HEK293 (cell line): ENCODE measurements at regions not wholly inside any gene's neighbourhood (a gene's known extent, or its start where the extent isn't known, plus 50 kb on each side); places are given as distances from the start of the nearest gene placed in this dataset.
A peak's percentile ranks its signal among the peaks of the same experiment; 100 is the strongest.

Experiments
- CTCF ChIA-PET: fragments of 350-600 bp; formaldehyde crosslinking; extraction: SDS; loops from one replicate; lab custom pipeline; 2021; ENCODE audit warnings: antibody characterized with exemption; lab: Yijun Ruan, JAX
- POLR2A ChIA-PET: fragments of 300-600 bp; formaldehyde crosslinking; extraction: SDS; loops from one replicate; lab custom pipeline; 2020; ENCODE audit warnings: antibody characterized with exemption, inconsistent platforms; lab: Yijun Ruan, JAX
- H3K27ac ChIP-seq: fragments of 200-500 bp; sonication (Bioruptor generic); 2 replicates; pipeline ENCODE4 v1.5.1; 2014; ENCODE audit warnings: low read depth, low read length, control low read depth, inconsistent platforms; ENCODE audit errors: extremely low read depth
- H3K36me3 ChIP-seq, 2 experiments: fragments of 200-500 bp in 1 of 2; sonication (Bioruptor generic) in 1 of 2; 1 replicate in 1 of 2; 2 replicates in 1 of 2; pipeline ENCODE4 v1.5.1; 2014 to 2017; ENCODE audit warnings: inconsistent platforms in 2 of 2, low read length in 2 of 2; ENCODE audit not compliant: control insufficient read depth in 2 of 2, insufficient read depth in 1 of 2
- H3K4me1 ChIP-seq: fragments of 200-500 bp; sonication (Bioruptor generic); 2 replicates; pipeline ENCODE4 v1.5.1; 2014; ENCODE audit warnings: mild to moderate bottlenecking, low read length, inconsistent platforms; ENCODE audit not compliant: control insufficient read depth, insufficient read depth
- H3K4me3 ChIP-seq: 2 replicates; pipeline ENCODE4 v1.5.1; 2011; ENCODE audit warnings: low read depth, mild to moderate bottlenecking, control low read depth, low read length, moderate library complexity
- H3K9me3 ChIP-seq: fragments of 200-500 bp; sonication (Bioruptor generic); 2 replicates; pipeline ENCODE4 v1.5.1; 2014; ENCODE audit warnings: low read depth, low read length, inconsistent platforms; ENCODE audit not compliant: control insufficient read depth, insufficient read depth
- AEBP2 ChIP-seq: fragments of 450-650 bp; formaldehyde crosslinking; IDR thresholded peaks from 2 replicates; pipeline ENCODE4 v1.5.1; 2016; ENCODE audit warnings: missing biosample characterization, missing genetic modification characterization, borderline replicate concordance
- BCL6B ChIP-seq: fragments of 450-650 bp; formaldehyde crosslinking; IDR thresholded peaks from 2 replicates; pipeline ENCODE4 v1.5.1; 2017; ENCODE audit warnings: missing biosample characterization, missing genetic modification characterization
- IKZF3 ChIP-seq: fragments of 450-650 bp; IDR thresholded peaks from 2 replicates; pipeline ENCODE4 v1.5.0; 2018; ENCODE audit warnings: missing biosample characterization, mild to moderate bottlenecking, missing genetic modification characterization, moderate library complexity
- PRDM6 ChIP-seq: fragments of 450-650 bp; formaldehyde crosslinking; IDR thresholded peaks from 2 replicates; pipeline ENCODE4 v1.5.1; 2017; ENCODE audit warnings: missing biosample characterization, missing genetic modification characterization
- TRIM28 ChIP-seq: IDR thresholded peaks from 2 replicates; pipeline ENCODE4 v1.6.1; 2011; ENCODE audit warnings: low read length, control low read depth, borderline replicate concordance
- ZBTB21 ChIP-seq: fragments of 450-650 bp; formaldehyde crosslinking; IDR thresholded peaks from 2 replicates; pipeline ENCODE4 v1.5.1; 2017; ENCODE audit warnings: missing biosample characterization, missing genetic modification characterization
- ZBTB44 ChIP-seq: fragments of 450-650 bp; IDR thresholded peaks from 2 replicates; pipeline ENCODE4 v1.5.1; 2018; ENCODE audit warnings: missing biosample characterization, mild to moderate bottlenecking, missing genetic modification characterization
- ZNF133 ChIP-seq: fragments of 450-650 bp; formaldehyde crosslinking; IDR thresholded peaks from 2 replicates; pipeline ENCODE4 v1.5.1; 2016; ENCODE audit warnings: missing biosample characterization, missing genetic modification characterization
- ZNF18 ChIP-seq: fragments of 450-650 bp; formaldehyde crosslinking; IDR thresholded peaks from 2 replicates; pipeline ENCODE4 v1.5.1; 2016; ENCODE audit warnings: missing biosample characterization, missing genetic modification characterization
- ZNF202 ChIP-seq: fragments of 450-650 bp; formaldehyde crosslinking; IDR thresholded peaks from 2 replicates; pipeline ENCODE4 v1.5.1; 2016; ENCODE audit warnings: missing biosample characterization, missing genetic modification characterization, borderline replicate concordance
- ZNF23 ChIP-seq: fragments of 450-650 bp; formaldehyde crosslinking; IDR thresholded peaks from 2 replicates; pipeline ENCODE4 v1.5.1; 2016; ENCODE audit warnings: missing biosample characterization, missing genetic modification characterization, borderline replicate concordance
- ZNF239 ChIP-seq: fragments of 450-650 bp; formaldehyde crosslinking; IDR thresholded peaks from 2 replicates; pipeline ENCODE4 v1.5.1; 2016; ENCODE audit warnings: missing biosample characterization, missing genetic modification characterization
- ZNF274 ChIP-seq, 2 experiments: fragments of 200-500 bp in 1 of 2; fragments of 450-650 bp in 1 of 2; sonication (Bioruptor generic) in 1 of 2; formaldehyde crosslinking in 1 of 2; IDR thresholded peaks; 2 replicates each; pipeline versions ENCODE4 v1.5.1 to v1.6.1; 2014 to 2016; ENCODE audit warnings: borderline replicate concordance in 1 of 2, inconsistent platforms in 1 of 2, low read length in 1 of 2, missing biosample characterization in 1 of 2, missing genetic modification characterization in 1 of 2
- ZNF335 ChIP-seq: fragments of 450-650 bp; formaldehyde crosslinking; conservative IDR thresholded peaks from 2 replicates; pipeline ENCODE4 v1.5.1; 2016; ENCODE audit warnings: missing biosample characterization, missing genetic modification characterization
- ZNF366 ChIP-seq: fragments of 450-650 bp; formaldehyde crosslinking; conservative IDR thresholded peaks from 2 replicates; pipeline ENCODE4 v1.5.1; 2016; ENCODE audit warnings: missing biosample characterization, missing genetic modification characterization
- ZNF426 ChIP-seq: fragments of 450-650 bp; formaldehyde crosslinking; IDR thresholded peaks from 2 replicates; pipeline ENCODE4 v1.5.1; 2017; ENCODE audit warnings: missing biosample characterization, missing genetic modification characterization, mild to moderate bottlenecking, inconsistent platforms, moderate library complexity
- ZNF658 ChIP-seq: fragments of 450-650 bp; formaldehyde crosslinking; IDR thresholded peaks from 2 replicates; pipeline ENCODE4; 2016; ENCODE audit warnings: missing biosample characterization, missing genetic modification characterization
- ZNF707 ChIP-seq: fragments of 450-650 bp; formaldehyde crosslinking; IDR thresholded peaks from 2 replicates; pipeline ENCODE4 v1.5.1; 2016; ENCODE audit warnings: missing biosample characterization, missing genetic modification characterization
- ZNF843 ChIP-seq: fragments of 450-650 bp; formaldehyde crosslinking; IDR thresholded peaks from 2 replicates; pipeline ENCODE4 v1.5.1; 2016; ENCODE audit warnings: missing biosample characterization, missing genetic modification characterization
- ZSCAN30 ChIP-seq: fragments of 450-650 bp; IDR thresholded peaks from 2 replicates; pipeline ENCODE4 v1.5.1; 2018; ENCODE audit warnings: missing biosample characterization, mild to moderate bottlenecking, missing genetic modification characterization, moderate library complexity

DNA sequence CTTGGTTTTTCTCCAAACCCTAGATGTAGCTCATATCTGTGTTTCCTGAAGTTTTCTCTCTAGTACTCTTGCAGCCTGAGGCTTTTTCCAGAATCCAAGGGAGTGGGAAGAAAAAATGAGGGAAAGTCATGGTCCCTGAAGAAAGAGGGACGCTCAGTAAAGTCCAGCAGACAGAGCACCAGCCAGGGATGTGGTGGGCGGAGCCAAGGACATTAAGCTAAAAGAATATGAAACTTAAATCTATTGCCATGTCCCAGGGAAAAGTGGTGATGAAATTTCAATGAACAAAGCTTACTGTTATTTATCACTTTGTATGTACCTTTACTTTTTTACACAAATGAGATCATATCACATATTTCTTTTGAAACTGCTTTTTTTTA, 430.2 kb downstream of the USP25 start:
- Histone ChIP-seq H3K9me3 (no peaks in the 10 kb centered on the region), H3K36me3 (no peaks in the 10 kb centered on the region), H3K27ac (no peak overlapping the region), H3K4me3 (no peak overlapping the region), H3K4me1 (peaks cover 20% of the 10 kb centered on the region)
- ChIA-PET POLR2A (no interaction called here), CTCF (interaction anchor here (0.6 kb wide), 1 partner anchor 56 kb away, joined by 3 read pairs; no protein-coding TSS in a partner anchor)
- TF ChIP-seq ZNF18 (tag by site-specific recombination) = no peak
- TF ChIP-seq ZNF23 (tag by site-specific recombination) = no peak
- no peak for TF ChIP-seq ZNF843 (tag by site-specific recombination)
- TF ChIP-seq AEBP2 (tag by site-specific recombination) = no peak

DNA sequence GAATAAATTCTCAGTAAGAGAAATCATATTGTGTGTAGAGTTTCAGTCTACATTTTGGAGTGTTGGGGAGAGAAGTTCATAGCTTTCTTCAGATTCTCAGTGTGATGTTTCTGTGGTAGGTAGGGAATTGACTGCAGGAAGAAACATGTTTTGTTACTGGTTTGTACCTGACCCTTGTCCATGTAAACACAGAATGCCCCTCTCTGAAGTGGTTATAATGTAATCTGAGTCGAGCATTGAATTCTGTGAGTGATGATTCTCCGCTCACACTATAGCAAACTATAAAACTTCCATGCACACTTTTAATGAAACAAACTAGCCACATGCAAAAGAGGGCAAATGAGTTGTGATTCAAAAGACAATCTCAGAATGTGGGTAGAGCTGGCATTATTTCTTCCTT, 433.2 kb downstream of the USP25 start:
- Histone ChIP-seq H3K4me1 (peaks cover 20% of the 10 kb centered on the region), H3K4me3 (no peak overlapping the region), H3K9me3 (no peaks in the 10 kb centered on the region), H3K36me3 (no peaks in the 10 kb centered on the region), H3K27ac (no peak overlapping the region; the same call in 1 of the 2 replicates)
- CTCF ChIA-PET = no interaction called here
- POLR2A ChIA-PET = no interaction called here
- TF ChIP-seq ZBTB44 (tag by site-specific recombination) (peak; percentile 83), IKZF3 (no peak), AEBP2 (tag by site-specific recombination) (no peak), PRDM6 (tag by site-specific recombination) (peak; percentile 66; the same call in 1 of the 2 replicates), ZSCAN30 (tag by site-specific recombination) (peak; percentile 29; the same call in 1 of the 2 replicates), TRIM28 (peak; percentile 90)

DNA sequence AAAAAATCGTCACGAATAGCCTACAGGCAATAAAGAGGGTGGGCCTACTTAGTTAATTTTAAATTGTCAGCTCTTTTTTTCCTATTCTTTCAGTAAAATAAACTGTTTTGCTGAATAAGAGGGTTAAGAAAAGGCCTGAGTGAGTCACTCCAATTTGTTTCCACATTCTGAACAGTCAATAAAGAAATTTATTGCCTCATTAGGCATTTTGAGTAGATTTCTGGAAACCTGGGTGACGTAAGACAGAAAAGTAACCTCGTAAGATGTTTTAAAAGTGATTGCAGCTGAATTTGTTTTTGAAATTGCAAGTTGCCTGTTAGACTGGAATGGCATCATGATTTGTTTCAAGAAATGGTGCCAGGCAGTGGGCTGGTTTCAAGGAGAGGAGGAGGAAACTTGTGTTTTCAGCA, 439.3 kb downstream of the USP25 start:
- no peaks in the 10 kb centered on the region for H3K9me3 ChIP-seq
- no peaks in the 10 kb centered on the region for H3K36me3 ChIP-seq
- ChIA-PET CTCF (interaction anchor here (0.7 to 1.1 kb wide), 2 partner anchors 211 to 389 kb away, joined by 3 read pairs; no protein-coding TSS in a partner anchor), POLR2A (no interaction called here)
- peaks cover 13% of the 10 kb centered on the region for H3K4me1 ChIP-seq
- H3K27ac ChIP-seq = peak overlapping the region; percentile 0; the same call in 1 of the 2 replicates
- no peak overlapping the region for H3K4me3 ChIP-seq
- no peak for TF ChIP-seq ZNF133 (tag by site-specific recombination)
- TF ChIP-seq IKZF3 = 0 out of 2 replicates have a peak, but pooled peaks have one; percentile 22
- TF ChIP-seq ZNF366 (tag by site-specific recombination) = 0 out of 2 replicates have a peak, but pooled peaks have one; percentile 39
- TF ChIP-seq ZBTB21 = peak; percentile 70
- no peak for TF ChIP-seq ZNF843 (tag by site-specific recombination)
- TF ChIP-seq ZNF335 (tag by site-specific recombination) = no peak
- TF ChIP-seq BCL6B (tag by site-specific recombination) = 0 out of 2 replicates have a peak, but pooled peaks have one; percentile 16
- no peak for TF ChIP-seq ZNF658 (tag by site-specific recombination)
- TF ChIP-seq TRIM28 = no peak; the same call in 1 of the 2 replicates
- TF ChIP-seq ZNF426 = no peak
- no peak for TF ChIP-seq ZNF202
- TF ChIP-seq ZNF274 (IDR thresholded peaks at IDR 0.05; ENCODE audit: low read length) = no peak
- no peak for TF ChIP-seq ZNF274 (tag by site-specific recombination; IDR thresholded peaks at IDR 0.05; ENCODE audit: borderline replicate concordance)
- no peak for TF ChIP-seq ZNF707
- TF ChIP-seq ZNF239 (tag by site-specific recombination) = no peak
